Gastrocnemius medialis (tissue), 4 donors: ENCODE measurements at regions not wholly inside any gene's neighbourhood (a gene's known extent, or its start where the extent isn't known, plus 50 kb on each side); places are given as distances from the start of the nearest gene placed in this dataset.

Source experiments
- POLR2A ChIP-seq, 2 donors: fragments of 450-650 bp; IDR thresholded peaks; one replicate each; pipeline ENCODE4 v1.6.1; 2017; ENCODE audit warnings: antibody characterized with exemption in 2 of 2, mild to moderate bottlenecking in 2 of 2, moderate library complexity in 2 of 2
- TF ChIP-seq, protein P1 (sequence below), 5 experiments: fragments of 450-650 bp in 3 of 5; fragments of 200-600 bp in 2 of 5; sonication (generic) in 2 of 5; IDR thresholded peaks in 4 of 5; conservative IDR thresholded peaks in 1 of 5; 1 replicate in 4 of 5; 2 replicates in 1 of 5; pipeline ENCODE4 v1.5.1; 2016 to 2019; ENCODE audit warnings: antibody characterized with exemption in 5 of 5, mild to moderate bottlenecking in 3 of 5, moderate library complexity in 3 of 5

DNA sequence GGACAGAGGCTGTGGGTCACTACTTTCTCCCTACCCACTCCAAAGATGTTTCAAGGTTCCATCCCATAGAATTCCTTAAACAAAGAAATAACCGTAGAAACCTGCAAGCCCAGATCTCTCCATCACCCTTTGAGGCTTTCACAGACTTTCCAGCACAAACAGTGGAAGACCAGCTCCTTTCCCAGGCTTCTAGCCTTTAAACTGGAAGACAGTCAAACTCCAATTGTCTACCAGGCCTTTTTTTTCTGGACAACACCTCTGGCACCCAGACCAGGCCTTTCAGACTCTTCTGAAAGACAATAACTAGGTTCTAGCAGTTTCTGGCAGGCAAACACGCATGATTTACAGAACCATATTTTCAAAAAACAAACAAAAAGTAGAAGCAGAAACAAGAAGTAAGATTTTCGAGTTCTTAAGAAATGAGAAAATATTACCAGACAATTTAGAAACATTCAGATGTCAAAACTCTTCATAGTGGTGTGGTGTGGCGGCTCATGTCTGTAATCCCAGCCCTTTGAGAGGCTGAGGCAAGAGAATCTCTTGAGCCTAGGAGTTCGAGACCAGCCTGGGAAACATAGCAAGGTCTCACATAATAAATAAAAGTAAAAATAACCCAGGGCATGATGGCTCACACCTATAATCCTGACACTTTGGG lies 73.0 kb upstream of the EPCAM start:
- TF ChIP-seq, protein P1, sequence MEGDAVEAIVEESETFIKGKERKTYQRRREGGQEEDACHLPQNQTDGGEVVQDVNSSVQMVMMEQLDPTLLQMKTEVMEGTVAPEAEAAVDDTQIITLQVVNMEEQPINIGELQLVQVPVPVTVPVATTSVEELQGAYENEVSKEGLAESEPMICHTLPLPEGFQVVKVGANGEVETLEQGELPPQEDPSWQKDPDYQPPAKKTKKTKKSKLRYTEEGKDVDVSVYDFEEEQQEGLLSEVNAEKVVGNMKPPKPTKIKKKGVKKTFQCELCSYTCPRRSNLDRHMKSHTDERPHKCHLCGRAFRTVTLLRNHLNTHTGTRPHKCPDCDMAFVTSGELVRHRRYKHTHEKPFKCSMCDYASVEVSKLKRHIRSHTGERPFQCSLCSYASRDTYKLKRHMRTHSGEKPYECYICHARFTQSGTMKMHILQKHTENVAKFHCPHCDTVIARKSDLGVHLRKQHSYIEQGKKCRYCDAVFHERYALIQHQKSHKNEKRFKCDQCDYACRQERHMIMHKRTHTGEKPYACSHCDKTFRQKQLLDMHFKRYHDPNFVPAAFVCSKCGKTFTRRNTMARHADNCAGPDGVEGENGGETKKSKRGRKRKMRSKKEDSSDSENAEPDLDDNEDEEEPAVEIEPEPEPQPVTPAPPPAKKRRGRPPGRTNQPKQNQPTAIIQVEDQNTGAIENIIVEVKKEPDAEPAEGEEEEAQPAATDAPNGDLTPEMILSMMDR (IDR thresholded peaks at IDR 0.05 in 4 of 5, conservative IDR thresholded peaks at IDR 0.05 in 1 of 5), result no peak
- no peak for TF ChIP-seq POLR2A (IDR thresholded peaks at IDR 0.05)
